Adrenal gland (tissue), 9 donors: ENCODE measurements at regions not wholly inside any gene's neighbourhood (a gene's known extent, or its start where the extent isn't known, plus 50 kb on each side); places are given as distances from the start of the nearest gene placed in this dataset.

ENCODE experiments used
- DNase-seq, 7 donors: peaks; one replicate each; pipeline ENCODE4 v3.0.0-alpha.2; 2019 to 2020
- H3K27ac ChIP-seq, 5 donors: fragments of 200-600 bp; sonication (generic) in 4 of 5; 1 replicate in 3 of 5; 2 replicates in 2 of 5; pipeline versions ENCODE4 v1.5.1 to v1.8.0; 2016 to 2020; ENCODE audit warnings: mild to moderate bottlenecking in 1 of 5
- H3K27me3 ChIP-seq: fragments of 200-600 bp; 2 replicates; pipeline ENCODE4 v1.8.0; 2021
- H3K36me3 ChIP-seq, 2 donors: fragments of 200-600 bp; replicated peaks in 1 of 2; 1 replicate in 1 of 2; 2 replicates in 1 of 2; pipeline versions ENCODE4 v1.5.1 to v1.8.0; 2018 to 2022
- H3K4me1 ChIP-seq, 2 donors: fragments of 200-600 bp; replicated peaks in 1 of 2; 1 replicate in 1 of 2; 2 replicates in 1 of 2; pipeline versions ENCODE4 v1.5.1 to v1.8.0; 2018 to 2021
- H3K4me3 ChIP-seq, 4 donors: fragments of 200-600 bp; sonication (generic) in 3 of 4; one replicate each; pipeline ENCODE4 v1.5.1; 2016 to 2018
- H3K9me3 ChIP-seq, 3 donors: fragments of 200-600 bp; sonication (generic) in 1 of 3; replicated peaks in 1 of 3; 1 replicate in 2 of 3; 2 replicates in 1 of 3; pipeline versions ENCODE4 v1.5.1 to v1.8.0; 2016 to 2021
- POLR2A ChIP-seq, 2 donors: fragments of 450-650 bp; IDR thresholded peaks; one replicate each; pipeline ENCODE4 v1.6.1; 2017; ENCODE audit warnings: antibody characterized with exemption in 2 of 2, mild to moderate bottlenecking in 2 of 2, moderate library complexity in 1 of 2
- WGBS, 4 donors: extraction: QIAGEN DNeasy Blood & Tissue Kit in 2 of 4; methylation state at CpG; one replicate each; pipeline versions ENCODE4 v1.1.5 to v1.1.7; 2013 to 2017; 5-methylcytosine and 5-hydroxymethylcytosine counted together
- intact Hi-C, 2 donors: fragments of 100-400 bp; cut with DNase I; formaldehyde crosslinking; loops; one replicate each; pipeline versions ENCODE4 v1.14.1 to v1.15.0; 2022 to 2023
- TF ChIP-seq, protein P1 (sequence below), 6 experiments: fragments of 450-650 bp in 4 of 6; fragments of 200-600 bp in 2 of 6; sonication (generic) in 1 of 6; IDR thresholded peaks; 1 replicate in 5 of 6; 2 replicates in 1 of 6; pipeline versions ENCODE4 v1.5.1 to v1.8.0; 2016 to 2021; ENCODE audit warnings: antibody characterized with exemption in 6 of 6, mild to moderate bottlenecking in 2 of 6, moderate library complexity in 1 of 6
- donor health status: healthy with polysubstance abuse.
- donor health status: Bipolar disorder and iron deficiency.
- donor health status: DM: yes; HTN: yes; CAD: no.
- donor health status: DM: no; HTN: no; CAD: no.
- donor health status: DM: no; HTN: no; CAD: no.

GRCh38 chr5:31047621-31048020 lies 145.9 kb upstream of the CDH6 start:
- Histone ChIP-seq H3K27me3 (no peaks in the 10 kb centered on the region), H3K36me3 (no peaks in the 10 kb centered on the region), H3K4me3 (no peak overlapping the region), H3K27ac (no peak overlapping the region), H3K9me3 (no peaks in the 10 kb centered on the region), H3K4me1 (no peaks in the 10 kb centered on the region)
- intact Hi-C loops: no loop called here
- no peak for TF ChIP-seq POLR2A (IDR thresholded peaks at IDR 0.05)
- TF ChIP-seq, protein P1, sequence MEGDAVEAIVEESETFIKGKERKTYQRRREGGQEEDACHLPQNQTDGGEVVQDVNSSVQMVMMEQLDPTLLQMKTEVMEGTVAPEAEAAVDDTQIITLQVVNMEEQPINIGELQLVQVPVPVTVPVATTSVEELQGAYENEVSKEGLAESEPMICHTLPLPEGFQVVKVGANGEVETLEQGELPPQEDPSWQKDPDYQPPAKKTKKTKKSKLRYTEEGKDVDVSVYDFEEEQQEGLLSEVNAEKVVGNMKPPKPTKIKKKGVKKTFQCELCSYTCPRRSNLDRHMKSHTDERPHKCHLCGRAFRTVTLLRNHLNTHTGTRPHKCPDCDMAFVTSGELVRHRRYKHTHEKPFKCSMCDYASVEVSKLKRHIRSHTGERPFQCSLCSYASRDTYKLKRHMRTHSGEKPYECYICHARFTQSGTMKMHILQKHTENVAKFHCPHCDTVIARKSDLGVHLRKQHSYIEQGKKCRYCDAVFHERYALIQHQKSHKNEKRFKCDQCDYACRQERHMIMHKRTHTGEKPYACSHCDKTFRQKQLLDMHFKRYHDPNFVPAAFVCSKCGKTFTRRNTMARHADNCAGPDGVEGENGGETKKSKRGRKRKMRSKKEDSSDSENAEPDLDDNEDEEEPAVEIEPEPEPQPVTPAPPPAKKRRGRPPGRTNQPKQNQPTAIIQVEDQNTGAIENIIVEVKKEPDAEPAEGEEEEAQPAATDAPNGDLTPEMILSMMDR (IDR thresholded peaks at IDR 0.05): no peak
- WGBS, 4 donors: 29 to 40% (median 34%) methylated on average over 2 of the region's 2 CpGs
- DNase-seq: no peak

- intact Hi-C loops: no loop called here
- no peak overlapping the region for H3K27ac ChIP-seq
- 74 to 78% (median 76%) methylated on average over 5 of the region's 5 CpGs for WGBS, 4 donors
Measured at GRCh38 chr5:31047007-31047406, 146.5 kb upstream of the CDH6 start.

GRCh38 chr5:31036411-31036810 lies 157.1 kb upstream of the CDH6 start:
- Histone ChIP-seq H3K4me3 (no peak overlapping the region), H3K36me3 (no peaks in the 10 kb centered on the region), H3K9me3 (no peaks in the 10 kb centered on the region), H3K27ac (no peak overlapping the region), H3K27me3 (no peaks in the 10 kb centered on the region), H3K4me1 (no peaks in the 10 kb centered on the region)
- TF ChIP-seq POLR2A (IDR thresholded peaks at IDR 0.05): no peak
- TF ChIP-seq, protein P1 (IDR thresholded peaks at IDR 0.05): no peak
- DNase-seq: no peak
- intact Hi-C loops: no loop called here
- 53 to 73% (median 63%) methylated on average over 4 of the region's 4 CpGs for WGBS, 4 donors

More at GRCh38 chr5:31047007-31047406, 146.5 kb upstream of the CDH6 start:
- Histone ChIP-seq H3K36me3 (no peaks in the 10 kb centered on the region), H3K9me3 (no peaks in the 10 kb centered on the region), H3K4me3 (no peak overlapping the region), H3K27me3 (no peaks in the 10 kb centered on the region), H3K4me1 (no peaks in the 10 kb centered on the region)
- no peak for TF ChIP-seq POLR2A (IDR thresholded peaks at IDR 0.05)
- TF ChIP-seq, protein P1 (IDR thresholded peaks at IDR 0.05): no peak
- no peak for DNase-seq

DNA sequence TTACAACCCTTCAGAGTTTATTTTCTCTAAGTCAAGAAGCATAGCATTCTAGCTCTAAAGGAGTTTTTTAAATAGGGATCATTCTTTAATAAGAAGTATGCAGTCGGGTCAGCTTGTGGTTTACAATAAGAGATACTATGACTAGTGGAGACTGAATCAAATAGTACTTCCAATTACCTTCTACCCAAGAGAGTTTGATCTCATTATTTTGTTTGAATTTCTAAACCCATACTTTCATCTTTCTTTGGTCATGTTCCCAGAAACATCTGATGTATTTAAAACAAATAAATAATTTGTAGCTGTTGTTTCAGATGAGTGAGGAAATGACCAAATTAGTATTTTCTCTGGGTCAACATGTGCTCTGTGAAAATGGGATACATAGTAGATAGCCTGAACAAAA lies 160.2 kb upstream of the CDH6 start:
- no peaks in the 10 kb centered on the region for H3K27me3 ChIP-seq

More for the DNA sequence above, 160.2 kb upstream of the CDH6 start:
- DNase-seq: no peak
- TF ChIP-seq POLR2A (IDR thresholded peaks at IDR 0.05): no peak
- TF ChIP-seq, protein P1 (IDR thresholded peaks at IDR 0.05): no peak
- Histone ChIP-seq H3K4me3 (no peak overlapping the region), H3K36me3 (no peaks in the 10 kb centered on the region), H3K27ac (no peak overlapping the region), H3K9me3 (no peaks in the 10 kb centered on the region), H3K4me1 (no peaks in the 10 kb centered on the region)
- 54 to 72% (median 65%) methylated on average over 1 of the region's 1 CpG for WGBS, 4 donors
- intact Hi-C loops: no loop called here
